NB4 (cell line): ENCODE measurements at regions not wholly inside any gene's neighbourhood (a gene's known extent, or its start where the extent isn't known, plus 50 kb on each side); places are given as distances from the start of the nearest gene placed in this dataset.

Experiments
- DNase-seq: peaks from one replicate; pipeline ENCODE4 v3.0.0; 2010; ENCODE audit warnings: low read depth
- H3K4me3 ChIP-seq: one replicate; pipeline ENCODE4 v1.5.1; 2011; ENCODE audit warnings: mild to moderate bottlenecking, low read depth, low read length, moderate library complexity
- MYC ChIP-seq: IDR thresholded peaks from 2 replicates; pipeline ENCODE4 v1.6.1; 2011; ENCODE audit warnings: low read depth, low read length
- POLR2A ChIP-seq: IDR thresholded peaks from 2 replicates; pipeline ENCODE4 v1.6.1; 2011; ENCODE audit warnings: mild to moderate bottlenecking; ENCODE audit not compliant: insufficient read length; ENCODE audit errors: extremely low read depth
- TF ChIP-seq, protein P1 (sequence below): IDR thresholded peaks from 2 replicates; pipeline ENCODE4 v1.6.1; 2011; ENCODE audit warnings: low read depth, low read length
- TF ChIP-seq, protein P2 (sequence below): IDR thresholded peaks from one replicate; pipeline ENCODE4 v1.5.1; 2012; ENCODE audit warnings: low read depth, low read length

DNA sequence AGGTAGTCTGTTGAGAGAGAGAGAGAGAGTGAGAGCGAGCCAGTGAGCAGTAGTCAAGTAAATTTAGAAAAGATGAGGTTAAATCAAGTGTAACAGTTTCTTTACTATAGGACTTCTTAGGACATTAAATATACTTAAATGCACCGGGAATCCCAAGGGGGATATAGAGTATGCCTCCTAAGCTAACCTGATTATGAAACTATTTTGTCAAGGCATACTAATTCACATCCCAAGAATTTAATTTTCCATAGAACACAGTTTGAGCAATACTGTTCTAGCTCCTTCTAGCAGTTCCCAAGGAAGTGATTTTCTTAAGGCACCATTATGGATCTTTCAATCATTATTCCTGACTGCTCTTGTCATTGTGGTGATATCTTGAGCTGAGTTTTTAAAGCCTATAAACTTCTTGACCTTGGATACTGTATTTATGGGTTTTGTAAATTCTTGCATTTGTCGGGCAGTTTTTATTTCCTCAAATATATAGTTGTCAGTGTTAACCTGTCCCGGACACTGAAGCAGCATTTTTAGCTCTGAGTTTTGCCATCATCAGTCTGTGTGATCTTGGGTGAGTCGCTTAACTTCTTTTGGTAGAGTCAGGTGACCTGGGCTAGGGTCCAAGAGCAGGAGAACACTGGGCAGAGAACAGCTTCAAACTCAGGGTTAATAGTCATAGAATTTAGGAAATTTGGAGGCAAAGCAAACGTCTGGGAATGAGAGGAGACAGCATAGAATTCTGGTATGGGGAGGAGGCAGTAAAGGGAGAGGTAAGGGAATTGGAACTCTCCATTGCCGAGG, 196.5 kb upstream of the FRMD6 start:
- TF ChIP-seq MYC = no peak
- TF ChIP-seq POLR2A = no peak
- TF ChIP-seq, protein P1, sequence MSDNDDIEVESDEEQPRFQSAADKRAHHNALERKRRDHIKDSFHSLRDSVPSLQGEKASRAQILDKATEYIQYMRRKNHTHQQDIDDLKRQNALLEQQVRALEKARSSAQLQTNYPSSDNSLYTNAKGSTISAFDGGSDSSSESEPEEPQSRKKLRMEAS = no peak
- TF ChIP-seq, protein P2, sequence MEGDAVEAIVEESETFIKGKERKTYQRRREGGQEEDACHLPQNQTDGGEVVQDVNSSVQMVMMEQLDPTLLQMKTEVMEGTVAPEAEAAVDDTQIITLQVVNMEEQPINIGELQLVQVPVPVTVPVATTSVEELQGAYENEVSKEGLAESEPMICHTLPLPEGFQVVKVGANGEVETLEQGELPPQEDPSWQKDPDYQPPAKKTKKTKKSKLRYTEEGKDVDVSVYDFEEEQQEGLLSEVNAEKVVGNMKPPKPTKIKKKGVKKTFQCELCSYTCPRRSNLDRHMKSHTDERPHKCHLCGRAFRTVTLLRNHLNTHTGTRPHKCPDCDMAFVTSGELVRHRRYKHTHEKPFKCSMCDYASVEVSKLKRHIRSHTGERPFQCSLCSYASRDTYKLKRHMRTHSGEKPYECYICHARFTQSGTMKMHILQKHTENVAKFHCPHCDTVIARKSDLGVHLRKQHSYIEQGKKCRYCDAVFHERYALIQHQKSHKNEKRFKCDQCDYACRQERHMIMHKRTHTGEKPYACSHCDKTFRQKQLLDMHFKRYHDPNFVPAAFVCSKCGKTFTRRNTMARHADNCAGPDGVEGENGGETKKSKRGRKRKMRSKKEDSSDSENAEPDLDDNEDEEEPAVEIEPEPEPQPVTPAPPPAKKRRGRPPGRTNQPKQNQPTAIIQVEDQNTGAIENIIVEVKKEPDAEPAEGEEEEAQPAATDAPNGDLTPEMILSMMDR = no peak
- no peak for DNase-seq
- H3K4me3 ChIP-seq = no peak overlapping the region

DNA sequence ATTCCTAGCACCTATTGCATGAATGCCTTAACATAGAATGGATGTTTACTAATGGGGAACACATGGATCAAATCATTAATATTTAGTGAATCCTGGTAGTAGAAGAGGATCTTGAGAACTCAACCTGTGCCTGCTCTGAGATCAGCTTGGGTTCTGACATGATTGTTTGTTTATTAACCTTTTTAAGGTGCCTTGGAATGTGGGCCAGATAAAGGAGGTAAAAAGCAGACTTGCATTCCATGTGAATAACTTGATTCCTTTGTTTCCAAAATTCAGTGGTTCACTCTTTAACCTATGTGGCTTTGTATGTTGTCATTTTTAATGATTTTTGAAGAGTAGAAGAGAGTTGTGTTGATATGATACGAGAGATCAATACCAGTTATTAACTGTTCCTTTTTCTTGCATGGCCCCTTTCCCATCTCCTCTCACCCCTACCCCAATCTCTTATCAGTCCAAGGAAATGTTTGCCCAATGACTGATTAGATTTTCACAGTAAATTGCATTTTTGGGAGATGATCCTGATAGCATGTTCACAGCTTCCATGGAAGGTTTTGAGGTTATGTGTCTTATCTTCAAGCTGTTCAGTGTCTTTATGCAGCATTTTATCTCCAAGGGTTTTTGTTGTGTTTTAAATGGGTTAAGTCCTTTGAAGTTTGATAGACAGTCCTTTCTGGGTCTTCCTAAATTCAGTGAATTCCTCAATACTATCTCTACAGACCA, 193.7 kb upstream of the FRMD6 start:
- H3K4me3 ChIP-seq = no peak overlapping the region
- no peak for DNase-seq
- TF ChIP-seq POLR2A = no peak
- TF ChIP-seq, protein P1 = no peak
- TF ChIP-seq, protein P2 = no peak
- TF ChIP-seq MYC = no peak

DNA sequence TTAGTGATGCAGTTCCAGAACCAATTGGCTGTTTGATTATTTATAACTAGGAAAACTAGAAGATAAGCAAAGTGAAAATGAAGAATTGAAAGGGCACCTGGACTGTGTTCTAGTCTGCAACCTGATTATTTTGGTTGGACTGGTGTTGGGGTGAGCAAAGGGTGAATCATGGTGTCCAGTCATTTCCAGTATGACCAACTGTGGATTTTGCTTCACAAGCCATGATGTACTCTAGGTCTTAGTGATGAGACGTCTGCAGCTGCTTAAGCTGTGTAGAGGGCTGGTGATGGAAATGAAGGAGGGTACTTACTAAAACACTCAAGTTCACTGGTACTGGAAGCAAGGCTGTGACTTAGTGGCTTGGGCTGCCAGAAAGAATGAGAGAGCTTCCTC, 193.2 kb upstream of the FRMD6 start:
- no peak for DNase-seq
- TF ChIP-seq, protein P2 = no peak
- TF ChIP-seq MYC = no peak
- TF ChIP-seq POLR2A = no peak
- TF ChIP-seq, protein P1 = no peak
- no peak overlapping the region for H3K4me3 ChIP-seq

DNA sequence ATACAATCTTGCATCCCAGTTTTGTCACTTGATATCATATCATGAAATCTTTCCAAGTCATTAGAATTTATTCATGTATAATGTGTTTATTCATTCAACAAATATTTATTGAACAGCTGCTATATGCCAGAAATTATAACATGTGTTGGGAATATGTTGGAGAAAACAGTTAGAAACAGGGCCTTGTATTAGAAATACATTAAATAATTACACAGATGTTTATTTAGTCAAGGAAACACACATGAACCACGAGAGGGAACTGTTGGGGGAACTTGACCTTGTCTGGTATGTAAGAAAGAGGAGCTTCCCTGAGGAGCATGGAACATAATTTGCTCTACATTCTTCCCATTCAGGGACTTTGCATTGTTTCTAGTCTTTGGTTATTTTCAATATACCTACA, 191.7 kb upstream of the FRMD6 start:
- DNase-seq = no peak
- TF ChIP-seq, protein P2 = no peak
- TF ChIP-seq POLR2A = no peak
- TF ChIP-seq MYC = no peak
- TF ChIP-seq, protein P1 = no peak
- no peak overlapping the region for H3K4me3 ChIP-seq

DNA sequence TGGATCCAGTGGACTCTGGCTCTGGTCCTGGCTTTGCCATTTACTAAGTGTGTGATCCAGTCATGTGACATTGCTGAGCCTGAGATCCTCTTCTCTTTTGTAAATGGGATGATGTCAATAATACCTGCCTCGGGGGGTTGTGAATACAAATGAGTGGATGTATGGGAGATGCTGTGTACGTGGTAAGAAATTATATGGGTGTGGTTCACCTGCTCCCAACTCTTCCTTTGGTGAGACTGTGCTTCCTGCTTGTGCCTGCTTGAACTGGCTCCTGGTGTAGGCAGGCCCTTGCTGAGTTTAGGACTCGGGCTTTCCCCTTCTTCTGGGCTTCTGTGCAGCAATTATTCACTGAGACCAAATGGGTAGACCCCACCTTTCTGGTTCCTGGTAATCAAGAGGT, 189.5 kb upstream of the FRMD6 start:
- no peak overlapping the region for H3K4me3 ChIP-seq
- TF ChIP-seq, protein P2 = no peak
- TF ChIP-seq, protein P1 = no peak
- TF ChIP-seq POLR2A = no peak
- TF ChIP-seq MYC = no peak
- no peak for DNase-seq
